ENCODE measurements at regions not wholly inside any gene's neighbourhood (a gene's known extent, or its start where the extent isn't known, plus 50 kb on each side); places are given as distances from the start of the nearest gene placed in this dataset.

- TF ChIP-seq REST (IDR thresholded peaks at IDR 0.05; ENCODE audit: insufficient read depth in 1 of 2, low read depth in 2 of 2, low read length in 2 of 2): no peak
- no peak for TF ChIP-seq SIN3A (IDR thresholded peaks at IDR 0.05; ENCODE audit: borderline replicate concordance, insufficient read depth, low read length)
- no peak for TF ChIP-seq FOXP2 (optimal IDR thresholded peaks at IDR 0.05; ENCODE audit: borderline replicate concordance, extremely low read depth, extremely low read length, insufficient read depth)
- no peak for TF ChIP-seq POLR2AphosphoS5 (IDR thresholded peaks at IDR 0.05; ENCODE audit: low read depth, low read length)
- no peak for TF ChIP-seq TAF1 (IDR thresholded peaks at IDR 0.05; ENCODE audit: borderline replicate concordance, insufficient read depth, low read length)
These were observed 1212.5 kb downstream of the GALC start for GRCh38 chr14:86780461-86780860.

- TF ChIP-seq SIN3A (IDR thresholded peaks at IDR 0.05; ENCODE audit: borderline replicate concordance, insufficient read depth, low read length): no peak
- no peak for TF ChIP-seq REST (IDR thresholded peaks at IDR 0.05; ENCODE audit: insufficient read depth in 1 of 2, low read depth in 2 of 2, low read length in 2 of 2)
- TF ChIP-seq TAF1 (IDR thresholded peaks at IDR 0.05; ENCODE audit: borderline replicate concordance, insufficient read depth, low read length): no peak
- TF ChIP-seq POLR2AphosphoS5 (IDR thresholded peaks at IDR 0.05; ENCODE audit: low read depth, low read length): no peak
- TF ChIP-seq FOXP2 (optimal IDR thresholded peaks at IDR 0.05; ENCODE audit: borderline replicate concordance, extremely low read depth, extremely low read length, insufficient read depth): no peak
These were observed 1213.6 kb downstream of the GALC start for GRCh38 chr14:86779416-86779815.

- no peak for TF ChIP-seq REST (IDR thresholded peaks at IDR 0.05; ENCODE audit: insufficient read depth in 1 of 2, low read depth in 2 of 2, low read length in 2 of 2)
- no peak for TF ChIP-seq SIN3A (IDR thresholded peaks at IDR 0.05; ENCODE audit: borderline replicate concordance, insufficient read depth, low read length)
- TF ChIP-seq POLR2AphosphoS5 (IDR thresholded peaks at IDR 0.05; ENCODE audit: low read depth, low read length): no peak
These were observed 1214.9 kb downstream of the GALC start for GRCh38 chr14:86777963-86778602.

GRCh38 chr14:86774916-86775315 lies 1218.1 kb downstream of the GALC start:
- TF ChIP-seq POLR2AphosphoS5 (IDR thresholded peaks at IDR 0.05; ENCODE audit: low read depth, low read length) (no peak), REST (IDR thresholded peaks at IDR 0.05; ENCODE audit: insufficient read depth in 1 of 2, low read depth in 2 of 2, low read length in 2 of 2) (no peak), SIN3A (IDR thresholded peaks at IDR 0.05; ENCODE audit: borderline replicate concordance, insufficient read depth, low read length) (no peak), TAF1 (IDR thresholded peaks at IDR 0.05; ENCODE audit: borderline replicate concordance, insufficient read depth, low read length) (no peak), FOXP2 (optimal IDR thresholded peaks at IDR 0.05; ENCODE audit: borderline replicate concordance, extremely low read depth, extremely low read length, insufficient read depth) (no peak)

GRCh38 chr14:86772075-86772474 lies 1220.9 kb downstream of the GALC start:
- TF ChIP-seq FOXP2 (optimal IDR thresholded peaks at IDR 0.05; ENCODE audit: borderline replicate concordance, extremely low read depth, extremely low read length, insufficient read depth) (no peak), TAF1 (IDR thresholded peaks at IDR 0.05; ENCODE audit: borderline replicate concordance, insufficient read depth, low read length) (no peak), POLR2AphosphoS5 (IDR thresholded peaks at IDR 0.05; ENCODE audit: low read depth, low read length) (no peak), SIN3A (IDR thresholded peaks at IDR 0.05; ENCODE audit: borderline replicate concordance, insufficient read depth, low read length) (no peak), REST (IDR thresholded peaks at IDR 0.05; ENCODE audit: insufficient read depth in 1 of 2, low read depth in 2 of 2, low read length in 2 of 2) (no peak)

Measured in PFSK-1 (cell line).